BJ (cell line): ENCODE measurements at regions not wholly inside any gene's neighbourhood (a gene's known extent, or its start where the extent isn't known, plus 50 kb on each side); places are given as distances from the start of the nearest gene placed in this dataset.

Experiments used
- CTCF ChIA-PET: fragments of 350-600 bp; formaldehyde crosslinking; extraction: SDS; loops from one replicate; lab custom pipeline; 2021; ENCODE audit warnings: antibody characterized with exemption, inconsistent platforms; lab: Yijun Ruan, JAX
- POLR2A ChIA-PET: fragments of 300-600 bp; sonication (Branson Sonifier 250); formaldehyde crosslinking; extraction: SDS; loops from one replicate; lab custom pipeline; 2021; ENCODE audit warnings: antibody characterized with exemption; lab: Charles Lee
- DNase-seq: peaks from one replicate; pipeline ENCODE4 v3.0.0-alpha.2; 2011; ENCODE audit warnings: low read depth
- H3K27me3 ChIP-seq: 2 replicates; pipeline ENCODE4 v1.6.0; 2011; ENCODE audit warnings: low read length; ENCODE audit not compliant: control insufficient read depth, insufficient read depth
- H3K36me3 ChIP-seq: 2 replicates; pipeline ENCODE4 v1.5.1; 2011; ENCODE audit warnings: low read length; ENCODE audit not compliant: control insufficient read depth, insufficient read depth
- H3K4me3 ChIP-seq: 2 replicates; pipeline ENCODE4 v1.5.1; 2011; ENCODE audit warnings: low read depth, mild to moderate bottlenecking, control low read depth, low read length
- CTCF ChIP-seq: IDR thresholded peaks from 2 replicates; pipeline ENCODE4 v1.5.1; 2011; ENCODE audit warnings: low read depth, mild to moderate bottlenecking, control low read depth, inconsistent platforms, low read length, moderate library complexity; ENCODE audit not compliant: insufficient read depth

GRCh38 chr11:42827845-42828244, 484.0 kb upstream of the API5 start:
- POLR2A ChIA-PET = no interaction called here
- H3K36me3 ChIP-seq = no peaks in the 10 kb centered on the region
- DNase-seq = no peak
- no peaks in the 10 kb centered on the region for H3K27me3 ChIP-seq
- no peak overlapping the region for H3K4me3 ChIP-seq
- no peak for TF ChIP-seq CTCF
- CTCF ChIA-PET = no interaction called here

GRCh38 chr11:42837994-42838393, 473.8 kb upstream of the API5 start:
- Histone ChIP-seq H3K27me3 (no peaks in the 10 kb centered on the region), H3K4me3 (no peak overlapping the region), H3K36me3 (no peaks in the 10 kb centered on the region)
- TF ChIP-seq CTCF = no peak
- no peak for DNase-seq
- CTCF ChIA-PET = no interaction called here
- POLR2A ChIA-PET = no interaction called here

GRCh38 chr11:42840176-42840829, 471.5 kb upstream of the API5 start:
- POLR2A ChIA-PET = no interaction called here

GRCh38 chr11:42840860-42841259, 470.9 kb upstream of the API5 start:
- POLR2A ChIA-PET = no interaction called here
- Histone ChIP-seq H3K27me3 (no peaks in the 10 kb centered on the region), H3K36me3 (no peaks in the 10 kb centered on the region), H3K4me3 (no peak overlapping the region)
- CTCF ChIA-PET = no interaction called here
- DNase-seq = no peak
- TF ChIP-seq CTCF = no peak

More at GRCh38 chr11:42840176-42840829, 471.5 kb upstream of the API5 start:
- no peak for TF ChIP-seq CTCF
- H3K4me3 ChIP-seq = no peak overlapping the region
- no peak for DNase-seq
- H3K27me3 ChIP-seq = no peaks in the 10 kb centered on the region
- CTCF ChIA-PET = no interaction called here
- H3K36me3 ChIP-seq = no peaks in the 10 kb centered on the region

GRCh38 chr11:42841556-42841955, 470.2 kb upstream of the API5 start:
- ChIA-PET CTCF (no interaction called here), POLR2A (no interaction called here)
- TF ChIP-seq CTCF = no peak
- Histone ChIP-seq H3K27me3 (no peaks in the 10 kb centered on the region), H3K4me3 (no peak overlapping the region), H3K36me3 (no peaks in the 10 kb centered on the region)
- no peak for DNase-seq
